Gastroesophageal sphincter (tissue), 4 donors: ENCODE measurements at regions not wholly inside any gene's neighbourhood (a gene's known extent, or its start where the extent isn't known, plus 50 kb on each side); places are given as distances from the start of the nearest gene placed in this dataset.

Source experiments
- ATAC-seq: fragments of 150-250 bp; one replicate; pipeline ENCODE4 v1.9.1; 2016; ENCODE audit warnings: mild to moderate bottlenecking, moderate library complexity
- H3K27ac ChIP-seq, 4 donors: fragments of 200-600 bp; sonication (generic) in 3 of 4; 1 replicate in 3 of 4; 2 replicates in 1 of 4; pipeline ENCODE4 v1.5.1; 2016 to 2019
- H3K27me3 ChIP-seq: fragments of 200-600 bp; sonication (generic); one replicate; pipeline ENCODE4 v1.5.1; 2019
- H3K36me3 ChIP-seq, 2 donors: fragments of 200-600 bp; sonication (generic); one replicate each; pipeline ENCODE4 v1.5.1; 2019; ENCODE audit warnings: control low read depth in 1 of 2
- H3K4me1 ChIP-seq, 3 donors: fragments of 200-600 bp; sonication (generic); 1 replicate in 2 of 3; 2 replicates in 1 of 3; pipeline ENCODE4 v1.5.1; 2016 to 2019; ENCODE audit warnings: control low read depth in 2 of 3
- H3K4me3 ChIP-seq, 2 donors: fragments of 200-600 bp; sonication (generic); one replicate each; pipeline ENCODE4 v1.5.1; 2019; ENCODE audit warnings: mild to moderate bottlenecking in 1 of 2, moderate library complexity in 1 of 2
- H3K9me3 ChIP-seq, 3 donors: fragments of 200-600 bp; sonication (generic); one replicate each; pipeline ENCODE4 v1.5.1; 2017 to 2019; ENCODE audit warnings: control low read depth in 2 of 3
- CTCF ChIP-seq, 4 experiments: fragments of 200-600 bp in 2 of 4; fragments of 450-650 bp in 2 of 4; sonication (generic) in 1 of 4; IDR thresholded peaks; one replicate each; pipeline ENCODE4 v1.5.1; 2017 to 2019; ENCODE audit warnings: antibody characterized with exemption in 4 of 4, mild to moderate bottlenecking in 2 of 4, moderate library complexity in 2 of 4
- EP300 ChIP-seq: sonication (generic); formaldehyde crosslinking; IDR thresholded peaks from one replicate; pipeline ENCODE4 v1.6.1; 2017; ENCODE audit warnings: antibody characterized with exemption, mild to moderate bottlenecking
- POLR2A ChIP-seq, 2 donors: fragments of 450-650 bp; IDR thresholded peaks; one replicate each; pipeline ENCODE4 v1.6.1; 2017; ENCODE audit warnings: antibody characterized with exemption in 2 of 2, mild to moderate bottlenecking in 2 of 2, moderate library complexity in 1 of 2
- POLR2AphosphoS5 ChIP-seq: sonication (generic); formaldehyde crosslinking; IDR thresholded peaks from one replicate; pipeline ENCODE4 v1.6.1; 2017; ENCODE audit warnings: antibody characterized with exemption
- WGBS, 2 donors: methylation state at CpG; one replicate each; pipeline ENCODE4 v1.1.5; 2018; ENCODE audit warnings: low coverage in 1 of 2; 5-methylcytosine and 5-hydroxymethylcytosine counted together

GRCh38 chr12:46461459-46461858 lies 88.9 kb upstream of the SLC38A2 start:
- H3K36me3 ChIP-seq: no peaks in the 10 kb centered on the region
- TF ChIP-seq CTCF (IDR thresholded peaks at IDR 0.05) (no peak), EP300 (no peak), POLR2A (IDR thresholded peaks at IDR 0.05) (no peak), POLR2AphosphoS5 (no peak)
- H3K4me3 ChIP-seq: no peak overlapping the region
- peaks cover 2 to 40% (median 15%) of the 10 kb centered on the region in 3 donors for H3K4me1 ChIP-seq
- peak overlapping the region in 2 of 4 donors; percentile 17 to 18 for H3K27ac ChIP-seq
- H3K27me3 ChIP-seq: no peaks in the 10 kb centered on the region
- no peaks in the 10 kb centered on the region for H3K9me3 ChIP-seq
- WGBS, 2 donors: 69 to 75% methylated on average over 5 of the region's 5 CpGs
- no peak for ATAC-seq

- Histone ChIP-seq H3K27ac (peak overlapping the region in 1 of 4 donors; percentile 17), H3K27me3 (no peaks in the 10 kb centered on the region), H3K4me1 (peaks cover 2 to 46% (median 15%) of the 10 kb centered on the region in 3 donors), H3K4me3 (no peak overlapping the region), H3K36me3 (no peaks in the 10 kb centered on the region), H3K9me3 (no peaks in the 10 kb centered on the region)
- no peak for TF ChIP-seq EP300
- TF ChIP-seq CTCF (IDR thresholded peaks at IDR 0.05): no peak
- no peak for TF ChIP-seq POLR2A (IDR thresholded peaks at IDR 0.05)
- TF ChIP-seq POLR2AphosphoS5: no peak
- no peak for ATAC-seq
- 75 to 84% methylated on average over 2 of the region's 2 CpGs for WGBS, 2 donors
These were observed 88.2 kb upstream of the SLC38A2 start for GRCh38 chr12:46460682-46461210.

- Histone ChIP-seq H3K36me3 (no peaks in the 10 kb centered on the region), H3K27me3 (no peaks in the 10 kb centered on the region), H3K4me3 (no peak overlapping the region), H3K27ac (no peak overlapping the region), H3K9me3 (no peaks in the 10 kb centered on the region), H3K4me1 (peaks cover 2 to 46% (median 15%) of the 10 kb centered on the region in 3 donors)
- 62 to 92% methylated on average over 2 to 5 of the region's 5 CpGs for WGBS, 2 donors
- no peak for ATAC-seq
- TF ChIP-seq POLR2AphosphoS5 (no peak), POLR2A (IDR thresholded peaks at IDR 0.05) (no peak), EP300 (no peak), CTCF (IDR thresholded peaks at IDR 0.05) (no peak)
These were observed 87.4 kb upstream of the SLC38A2 start for GRCh38 chr12:46459861-46460545.

GRCh38 chr12:46459111-46459510 lies 86.5 kb upstream of the SLC38A2 start:
- WGBS, 2 donors: 50 to 60% methylated on average over 1 to 4 of the region's 4 CpGs
- H3K4me1 ChIP-seq: peaks cover 2 to 46% (median 15%) of the 10 kb centered on the region in 3 donors
- H3K27me3 ChIP-seq: no peaks in the 10 kb centered on the region
- no peak overlapping the region for H3K4me3 ChIP-seq
- H3K27ac ChIP-seq: no peak overlapping the region
- H3K9me3 ChIP-seq: no peaks in the 10 kb centered on the region
- no peak for ATAC-seq
- TF ChIP-seq POLR2AphosphoS5 (no peak), CTCF (IDR thresholded peaks at IDR 0.05) (no peak), POLR2A (IDR thresholded peaks at IDR 0.05) (no peak), EP300 (no peak)
- H3K36me3 ChIP-seq: no peaks in the 10 kb centered on the region

- TF ChIP-seq EP300 (no peak), CTCF (IDR thresholded peaks at IDR 0.05) (no peak), POLR2A (IDR thresholded peaks at IDR 0.05) (no peak), POLR2AphosphoS5 (no peak)
- H3K4me1 ChIP-seq: peaks cover 2 to 46% (median 15%) of the 10 kb centered on the region in 3 donors
- 76 to 84% methylated on average over 3 of the region's 3 CpGs for WGBS, 2 donors
These were observed 86.0 kb upstream of the SLC38A2 start for GRCh38 chr12:46458500-46459102.

More at GRCh38 chr12:46458500-46459102, 86.0 kb upstream of the SLC38A2 start:
- no peaks in the 10 kb centered on the region for H3K27me3 ChIP-seq
- ATAC-seq: no peak
- no peaks in the 10 kb centered on the region for H3K9me3 ChIP-seq
- H3K27ac ChIP-seq: no peak overlapping the region
- no peaks in the 10 kb centered on the region for H3K36me3 ChIP-seq
- no peak overlapping the region for H3K4me3 ChIP-seq
